NCI-H187 treated with DMSO at 0.1 percent for 48 hours (cell line): ENCODE measurements at regions not wholly inside any gene's neighbourhood (a gene's known extent, or its start where the extent isn't known, plus 50 kb on each side); places are given as distances from the start of the nearest gene placed in this dataset.
A peak's percentile ranks its signal among the peaks of the same experiment; 100 is the strongest.

Experiments used
- DNase-seq: peaks from one replicate; lab custom pipeline; 2025; lab: John Stamatoyannopoulos, UW

DNA sequence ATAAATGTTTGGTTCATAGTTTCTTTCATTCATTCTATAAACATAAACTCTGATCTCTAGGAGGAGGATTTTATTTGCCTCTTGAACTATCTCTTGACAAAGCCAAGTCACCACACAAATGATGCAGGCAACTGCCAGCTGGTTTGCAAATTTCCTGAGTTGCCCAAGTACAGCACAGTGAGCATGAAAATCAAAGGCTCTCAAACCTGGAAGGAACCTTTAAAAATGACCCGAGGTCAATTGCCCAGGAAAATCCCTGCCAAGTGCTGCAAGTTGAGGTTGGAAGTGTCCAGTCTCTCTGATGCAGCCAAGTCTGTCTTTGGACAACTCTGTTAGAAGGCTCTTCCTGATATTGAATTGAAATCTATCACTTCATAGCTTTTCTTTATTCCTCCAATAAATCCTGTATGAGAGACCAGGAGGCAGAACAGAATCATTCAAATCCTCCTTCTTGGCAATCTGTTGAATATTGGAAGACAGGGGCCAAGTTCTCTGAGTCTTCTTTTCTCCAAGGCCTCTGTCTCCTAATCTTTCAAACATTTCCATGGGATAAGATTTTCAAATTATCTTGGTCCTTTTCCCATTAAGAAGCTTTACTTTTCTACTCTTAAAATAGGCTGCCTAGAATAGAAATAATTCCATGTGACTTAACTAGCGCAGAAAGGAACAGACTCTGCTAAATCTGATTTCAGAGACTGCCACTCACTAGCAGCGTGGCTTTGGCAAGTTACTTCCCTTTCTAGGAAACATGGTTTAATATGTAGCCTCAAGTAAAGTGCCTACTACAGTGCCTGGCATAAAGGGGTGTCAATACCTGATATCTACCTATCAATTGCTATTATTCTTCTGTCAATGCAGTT, 159.2 kb downstream of the SNX18 start:
- no peak for DNase-seq

DNA sequence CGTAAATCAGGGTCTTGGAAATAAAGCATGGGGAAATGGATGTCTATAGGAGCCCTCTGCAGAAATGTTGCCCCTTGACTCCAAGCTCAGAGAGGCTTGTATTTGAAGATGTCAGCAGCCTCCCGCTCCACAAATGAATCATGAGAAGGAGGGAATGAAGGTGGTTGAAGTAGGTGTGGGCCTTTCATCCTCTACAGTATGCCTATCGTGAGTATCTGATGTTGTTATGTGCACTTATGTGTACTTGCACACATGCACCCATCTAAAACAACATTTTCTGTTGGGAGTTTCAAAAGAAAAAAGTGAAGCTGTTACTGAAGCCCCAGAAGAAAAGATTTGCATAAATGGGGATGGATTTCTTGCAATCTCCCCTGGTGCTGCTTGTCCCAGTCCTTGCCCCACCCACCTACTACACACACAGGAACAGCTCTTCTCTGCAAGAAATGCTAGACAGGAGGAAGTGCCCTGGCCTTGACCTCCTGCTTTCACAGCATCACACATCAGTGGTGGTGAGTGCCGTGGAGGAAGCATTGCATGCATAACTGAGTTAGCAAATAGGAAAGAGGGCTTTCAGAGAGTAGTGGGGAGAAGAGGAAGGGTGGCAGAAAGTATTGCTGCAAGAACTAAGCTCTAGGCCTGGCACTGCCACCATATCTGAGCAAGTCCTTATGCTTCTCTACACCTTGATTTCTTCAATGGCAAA, 156.1 kb downstream of the SNX18 start:
- no peak for DNase-seq

DNA sequence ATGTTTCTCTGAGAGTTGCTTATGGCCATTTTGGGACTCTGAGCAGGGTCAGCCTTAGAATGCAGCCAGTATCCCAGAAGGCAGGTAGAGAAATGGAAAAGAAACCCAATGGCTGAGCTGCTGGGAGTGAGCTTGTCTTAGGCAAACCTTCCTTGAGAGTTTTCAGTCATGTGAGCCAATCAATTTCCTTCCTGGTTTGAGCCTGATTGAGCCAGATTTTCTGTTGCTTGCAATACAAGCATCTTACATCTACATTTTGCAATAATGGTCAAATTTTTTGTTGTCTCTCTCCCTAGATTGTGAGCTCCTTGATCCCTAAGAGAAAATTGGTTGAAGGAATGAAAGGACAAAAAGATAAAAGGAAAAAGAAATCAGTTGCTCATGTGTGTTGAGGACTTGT, 155.3 kb downstream of the SNX18 start:
- DNase-seq: no peak

DNA sequence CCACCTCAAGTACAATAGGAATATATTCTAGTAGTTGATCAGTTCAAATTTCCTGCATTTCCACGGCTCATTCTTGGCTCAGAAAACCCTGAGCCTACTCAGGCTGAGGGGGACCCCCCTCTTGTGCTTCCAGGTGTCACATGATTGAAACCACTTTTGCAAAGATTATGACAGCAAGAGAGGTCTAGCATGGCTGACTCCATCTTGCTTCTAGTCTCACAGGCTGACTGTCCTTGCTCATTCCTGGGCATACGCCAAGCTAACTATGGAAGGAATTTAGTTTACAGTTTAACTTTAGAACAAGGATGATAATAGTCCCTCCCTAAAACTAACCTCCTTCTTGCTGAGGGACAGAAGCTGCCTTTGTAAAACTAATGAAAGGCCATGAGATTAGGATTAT, 154.1 kb downstream of the SNX18 start:
- DNase-seq: no peak

DNA sequence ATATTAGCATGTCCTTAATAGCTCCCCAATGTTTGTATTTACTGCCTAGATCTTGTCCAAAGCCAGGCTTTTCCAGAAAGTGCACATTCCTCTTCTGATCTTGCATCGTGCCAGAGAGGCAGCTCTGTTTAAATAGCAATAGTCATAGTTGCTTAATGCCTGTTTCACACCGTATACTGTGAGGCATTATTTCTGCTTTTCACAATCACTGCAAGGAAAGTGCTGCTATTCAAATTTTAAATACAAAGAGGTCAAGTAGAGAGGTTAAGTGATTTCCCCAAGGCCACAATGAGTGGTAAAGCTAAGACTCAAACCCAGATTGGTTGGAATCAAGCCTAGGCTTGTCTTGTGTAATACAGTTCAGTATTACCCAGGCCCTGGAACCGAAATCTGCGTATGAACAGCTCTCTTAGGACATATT, 153.6 kb downstream of the SNX18 start:
- DNase-seq: no peak

DNA sequence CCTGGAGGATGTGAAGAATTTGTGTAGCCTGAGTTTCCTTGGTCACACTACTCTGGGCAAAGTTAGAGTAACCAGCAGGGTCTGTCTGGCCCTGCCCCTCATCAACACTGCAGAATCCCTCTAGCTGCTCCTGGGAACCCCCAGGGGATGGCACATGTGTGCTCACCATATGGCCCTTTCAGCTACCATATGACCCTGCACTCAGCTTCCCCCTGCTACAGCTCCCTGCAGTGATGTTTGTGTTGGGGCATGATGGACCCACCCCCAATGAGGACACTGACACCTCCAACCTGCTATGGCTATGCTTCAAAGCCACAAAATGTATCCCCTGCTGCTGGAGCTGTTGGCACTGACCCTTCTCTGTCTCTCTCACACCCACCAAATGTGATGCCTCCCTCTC, 152.7 kb downstream of the SNX18 start:
- no peak for DNase-seq

DNA sequence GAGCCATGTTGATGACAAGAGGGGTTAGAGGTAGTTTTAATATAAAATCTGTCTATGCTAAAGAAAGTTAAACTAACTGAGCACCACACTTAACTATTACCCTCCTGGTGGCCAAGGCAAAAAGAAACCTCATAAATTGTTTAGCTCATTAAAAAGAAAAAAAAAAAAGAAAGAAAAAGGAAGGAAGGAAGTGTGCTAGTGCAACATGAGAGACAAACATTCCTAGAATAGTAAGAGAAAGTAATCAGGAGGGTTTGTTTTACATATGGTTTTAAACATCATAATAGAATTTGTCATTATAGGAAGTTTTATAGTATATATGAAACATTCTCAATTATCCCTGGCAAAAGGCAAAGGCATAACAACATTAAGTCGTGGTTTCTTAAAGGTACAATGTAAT, 152.3 kb downstream of the SNX18 start:
- no peak for DNase-seq

DNA sequence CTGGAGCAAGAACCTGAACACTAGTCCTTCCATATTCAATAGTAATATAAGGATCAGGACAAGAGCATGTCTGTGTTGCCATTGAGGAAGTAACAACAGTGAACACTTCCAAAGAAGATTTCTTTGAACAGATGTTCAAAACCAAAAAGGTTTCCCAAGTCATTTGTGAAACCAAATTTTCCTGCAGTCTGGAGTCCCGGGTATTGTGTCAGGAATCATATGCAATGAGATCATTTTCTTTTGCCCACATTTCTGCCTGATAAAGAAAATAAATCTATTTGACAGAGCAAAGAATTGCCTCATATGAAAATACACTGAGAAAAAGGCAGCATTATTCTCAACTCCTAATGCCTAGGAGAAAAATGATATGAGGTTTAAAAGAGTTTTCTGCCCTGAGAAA, 151.7 kb downstream of the SNX18 start:
- DNase-seq: no peak

DNA sequence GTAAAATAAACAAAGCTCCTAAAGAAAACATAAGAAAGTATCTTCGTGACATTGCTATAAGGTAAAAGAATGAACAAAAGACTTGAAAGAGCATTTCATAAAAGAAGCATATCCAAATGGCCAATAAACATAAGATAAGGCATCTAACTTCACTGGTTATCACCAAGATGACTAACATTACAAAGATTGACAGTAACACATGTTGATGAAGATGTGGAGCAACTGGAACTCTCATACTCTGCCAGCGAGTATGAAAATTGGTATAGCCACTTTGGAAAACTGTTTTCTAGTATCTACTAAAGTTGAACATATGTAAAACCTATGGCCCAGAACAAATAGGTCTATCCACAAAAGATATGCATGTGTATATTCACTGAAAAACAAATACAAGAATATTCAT, 150.5 kb downstream of the SNX18 start:
- DNase-seq: no peak

DNA sequence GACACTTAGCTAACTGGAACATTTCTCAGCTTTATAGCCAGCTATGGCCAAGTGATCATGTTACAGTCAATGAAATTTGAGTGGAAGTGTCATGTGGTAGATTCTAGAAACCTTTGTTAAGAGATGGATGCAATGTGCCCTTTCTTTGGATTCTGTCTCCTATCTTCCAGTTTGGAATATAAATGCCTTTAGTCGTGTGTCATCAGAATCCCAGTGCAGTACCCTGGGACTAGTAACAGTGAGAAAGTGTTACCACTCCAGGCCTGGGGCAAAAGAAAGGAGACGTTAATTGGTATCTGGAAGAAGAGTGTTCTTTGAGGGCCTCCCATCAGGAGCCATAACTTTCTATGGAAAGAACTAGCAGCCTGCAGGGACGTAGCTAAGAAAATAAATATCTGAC, 149.6 kb downstream of the SNX18 start:
- no peak for DNase-seq

DNA sequence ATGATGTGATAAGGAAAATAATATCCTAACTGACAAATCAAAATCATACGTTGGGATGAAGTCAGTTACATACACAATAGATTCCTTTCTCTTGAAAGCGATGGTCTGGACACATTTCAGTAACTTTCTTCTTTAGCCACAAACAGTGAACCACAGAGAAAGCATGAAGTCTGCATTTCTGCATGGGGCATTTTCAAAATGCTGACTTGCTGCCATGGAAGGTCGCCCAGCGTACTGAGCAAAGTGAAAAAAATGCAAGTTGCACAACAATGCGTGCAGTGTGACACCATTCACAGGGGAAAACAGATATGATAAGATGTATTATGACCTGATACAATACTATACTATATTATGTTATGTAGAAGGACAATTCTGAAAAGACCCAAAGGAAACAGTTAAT, 146.3 kb downstream of the SNX18 start:
- DNase-seq: no peak

DNA sequence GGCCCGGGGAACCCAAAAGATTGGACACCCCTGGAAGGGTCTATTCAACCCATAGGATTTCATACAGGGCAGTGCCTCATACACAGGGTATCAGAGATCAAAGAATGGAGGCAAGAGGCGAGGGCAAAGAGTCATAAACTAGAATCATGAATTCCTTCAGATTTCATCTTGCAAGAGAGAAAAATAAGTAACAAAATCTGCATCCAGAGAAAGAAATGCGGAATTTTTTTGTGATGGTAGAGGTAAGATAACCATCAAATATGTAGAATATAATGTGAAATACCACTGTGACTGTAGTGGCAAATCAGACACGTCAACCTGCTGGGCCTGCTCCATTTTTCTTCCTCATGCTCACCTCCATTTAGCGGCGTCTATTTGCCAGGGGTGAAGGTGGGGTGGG, 143.6 kb downstream of the SNX18 start:
- DNase-seq: no peak

DNA sequence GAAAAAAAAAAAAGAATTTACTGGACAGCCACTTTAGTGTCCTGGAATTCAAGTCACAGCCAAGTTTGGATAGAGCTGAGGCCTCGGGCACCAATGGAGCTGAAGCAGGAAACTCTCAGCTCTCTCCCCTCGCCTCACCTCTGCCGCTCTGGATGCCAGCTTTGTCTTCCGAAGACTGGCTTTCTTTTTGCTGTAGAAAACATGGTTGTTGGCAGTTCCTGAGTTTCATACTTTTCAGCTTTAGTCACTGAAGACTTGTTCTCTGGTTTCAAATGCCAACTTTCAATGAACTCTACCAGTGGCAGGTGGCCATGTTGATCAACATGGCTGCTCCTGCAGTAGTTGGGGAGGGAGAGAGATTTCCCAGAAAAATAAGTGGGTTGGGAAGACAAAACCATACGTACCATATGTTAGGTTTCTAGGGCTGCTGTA, 142.2 kb downstream of the SNX18 start:
- DNase-seq: no peak

DNA sequence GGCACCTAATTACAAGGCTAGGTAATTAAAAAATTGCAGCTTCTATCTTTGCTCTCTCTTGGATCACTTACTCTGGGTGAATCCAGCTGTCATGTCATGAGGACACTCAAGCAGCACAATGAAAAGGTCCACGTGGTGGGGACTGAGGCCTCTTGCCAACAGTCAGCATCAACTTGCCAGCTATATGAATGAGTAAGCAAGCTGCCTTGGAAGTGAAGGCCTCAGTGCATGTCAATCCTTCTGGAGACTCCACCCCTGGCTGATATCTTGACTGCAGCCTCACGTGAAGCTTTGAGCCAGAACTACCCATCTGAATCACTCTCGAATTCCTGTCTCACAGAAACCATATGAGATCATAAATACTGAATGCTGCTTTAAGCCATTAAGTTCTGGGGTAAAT, 140.5 kb downstream of the SNX18 start:
- no peak for DNase-seq

DNA sequence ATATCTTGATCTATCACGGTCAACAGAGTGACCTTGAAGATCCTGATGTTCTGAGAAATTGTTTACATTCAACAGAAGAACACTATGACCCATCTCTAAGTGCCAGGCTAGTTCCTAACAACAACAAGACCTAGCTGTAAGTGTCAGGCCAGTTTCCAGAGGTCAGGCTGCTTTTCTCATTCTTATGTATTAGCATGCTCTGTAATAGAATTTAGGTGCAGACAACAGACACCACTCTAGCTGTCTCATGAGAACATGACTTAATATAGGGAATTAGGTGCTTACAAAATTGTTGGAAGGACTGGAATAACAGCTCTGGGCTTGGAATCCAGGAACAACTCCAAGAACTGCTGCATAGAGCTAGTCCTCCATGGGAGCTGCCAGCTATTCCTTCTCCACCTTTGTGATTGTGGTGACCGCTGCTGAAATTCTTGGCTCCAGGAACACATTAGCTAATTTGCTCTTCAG, 138.7 kb downstream of the SNX18 start:
- DNase-seq: no peak

DNA sequence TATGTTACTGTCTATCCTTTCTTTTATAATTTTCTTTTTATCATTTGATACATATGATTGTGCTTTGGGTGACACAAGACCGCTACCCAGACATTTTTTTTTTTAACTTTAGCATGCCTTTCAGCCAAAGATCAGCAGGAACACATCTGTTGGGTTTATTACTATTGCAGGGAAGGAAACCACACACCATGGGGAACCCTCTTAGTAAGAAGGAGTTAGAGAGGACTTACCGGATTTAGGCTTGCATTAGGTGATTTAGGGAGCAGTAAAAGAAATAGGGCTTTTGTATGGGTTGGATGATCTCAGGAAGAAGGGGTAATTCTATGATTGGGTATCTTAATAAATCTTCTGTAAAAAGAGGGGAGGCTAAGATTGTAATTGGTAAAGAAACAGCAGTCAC, 138.2 kb downstream of the SNX18 start:
- DNase-seq: no peak

DNA sequence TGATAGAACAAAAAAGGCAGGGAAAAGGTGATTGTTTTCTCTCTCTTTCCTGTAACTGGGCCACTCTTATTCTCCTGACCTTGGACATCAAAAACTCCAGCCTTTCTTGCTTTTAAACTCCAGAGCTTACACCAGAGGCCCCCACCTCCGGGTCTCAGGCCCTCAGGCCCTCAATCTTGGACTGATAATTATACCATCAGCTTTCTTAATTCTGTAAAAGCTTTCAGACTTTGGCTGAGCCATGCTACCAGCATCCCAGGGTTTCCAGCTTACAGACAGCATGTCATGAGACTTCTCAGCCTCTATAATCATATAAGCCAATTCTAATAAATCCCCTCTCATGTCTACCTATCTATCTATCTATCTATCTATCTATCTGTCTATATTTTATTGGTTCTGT, 137.7 kb downstream of the SNX18 start:
- no peak for DNase-seq

DNA sequence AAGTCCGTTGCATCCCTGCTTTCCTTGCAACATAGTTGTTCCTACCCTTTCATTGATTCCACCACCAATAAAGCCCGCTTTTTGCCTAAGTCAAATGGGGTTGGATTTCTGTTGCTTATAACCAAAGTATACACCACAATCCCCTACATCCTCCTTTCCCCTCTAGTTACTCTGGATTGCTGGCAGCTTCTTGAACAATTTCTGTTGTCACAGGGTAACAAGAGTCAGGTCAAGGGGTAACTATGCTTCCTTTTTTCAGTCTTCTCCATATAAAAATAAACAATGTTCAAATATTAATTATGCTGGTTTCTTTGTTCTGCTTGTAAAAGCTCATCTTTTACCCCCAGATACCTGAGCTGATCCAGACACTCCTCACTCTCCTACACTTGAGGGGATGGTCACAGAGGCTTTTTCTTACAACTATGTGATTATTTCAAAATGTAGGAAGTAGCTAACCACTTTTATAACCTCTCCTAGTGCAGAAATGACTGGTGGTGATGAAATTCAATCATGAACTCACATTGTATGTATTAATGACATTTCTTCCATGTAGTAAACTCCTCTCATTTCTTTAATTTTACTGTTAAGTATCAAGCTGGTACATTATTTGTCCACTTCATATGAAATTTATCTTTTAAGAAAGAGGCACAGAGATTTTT, 136.5 kb downstream of the SNX18 start:
- DNase-seq: no peak

DNA sequence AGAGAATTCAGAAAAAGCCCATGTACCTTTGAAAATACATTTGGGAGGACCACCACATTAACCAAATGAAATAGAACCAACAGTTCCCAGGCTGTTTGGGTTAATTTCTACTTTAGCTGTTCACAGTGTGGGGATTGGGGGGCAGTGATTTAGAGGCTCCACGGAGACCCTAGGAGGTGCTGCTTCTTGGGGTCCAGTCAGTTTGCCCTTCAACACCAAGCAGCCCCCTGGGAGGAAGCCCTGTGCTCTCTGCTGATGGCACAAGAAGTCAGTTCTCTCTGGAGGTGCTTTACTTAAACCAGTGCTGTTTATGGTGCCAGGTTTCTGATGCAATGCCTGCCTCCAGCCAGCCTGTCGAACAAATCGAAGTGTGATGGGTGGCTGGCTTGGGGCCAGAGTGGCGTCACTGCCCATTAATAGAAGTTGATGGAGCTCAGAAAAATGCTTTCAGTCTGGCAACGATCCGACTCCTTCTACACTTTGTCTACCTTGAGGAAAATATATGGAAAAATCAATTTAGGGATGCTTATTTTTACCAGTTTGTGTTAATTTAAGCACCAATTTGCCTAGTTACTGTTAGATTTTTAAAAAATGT, 134.0 kb downstream of the SNX18 start:
- no peak for DNase-seq

DNA sequence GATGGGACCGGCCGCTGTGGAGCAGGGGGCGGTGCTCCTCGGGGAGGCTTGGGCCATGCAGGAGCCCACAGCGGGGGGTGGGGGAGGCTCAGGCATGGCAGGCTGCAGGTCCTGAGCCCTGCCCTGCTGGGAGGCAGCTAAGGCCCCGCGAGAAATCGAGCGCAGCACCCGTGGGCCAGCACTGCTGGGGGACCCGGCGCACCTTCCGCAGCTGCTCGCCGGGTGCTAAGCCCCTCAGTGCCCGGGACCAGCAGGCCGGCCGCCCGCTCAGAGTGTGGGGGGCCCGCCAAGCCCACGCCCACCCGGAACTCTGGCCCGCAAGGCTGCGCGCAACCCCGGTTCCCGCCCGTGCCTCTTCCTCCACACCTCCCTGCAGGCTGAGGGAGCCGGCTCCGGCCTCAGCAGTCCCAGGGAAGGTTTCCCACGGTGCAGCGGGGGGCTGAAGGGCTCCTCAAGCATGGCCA, 131.5 kb downstream of the SNX18 start:
- DNase-seq: no peak

DNA sequence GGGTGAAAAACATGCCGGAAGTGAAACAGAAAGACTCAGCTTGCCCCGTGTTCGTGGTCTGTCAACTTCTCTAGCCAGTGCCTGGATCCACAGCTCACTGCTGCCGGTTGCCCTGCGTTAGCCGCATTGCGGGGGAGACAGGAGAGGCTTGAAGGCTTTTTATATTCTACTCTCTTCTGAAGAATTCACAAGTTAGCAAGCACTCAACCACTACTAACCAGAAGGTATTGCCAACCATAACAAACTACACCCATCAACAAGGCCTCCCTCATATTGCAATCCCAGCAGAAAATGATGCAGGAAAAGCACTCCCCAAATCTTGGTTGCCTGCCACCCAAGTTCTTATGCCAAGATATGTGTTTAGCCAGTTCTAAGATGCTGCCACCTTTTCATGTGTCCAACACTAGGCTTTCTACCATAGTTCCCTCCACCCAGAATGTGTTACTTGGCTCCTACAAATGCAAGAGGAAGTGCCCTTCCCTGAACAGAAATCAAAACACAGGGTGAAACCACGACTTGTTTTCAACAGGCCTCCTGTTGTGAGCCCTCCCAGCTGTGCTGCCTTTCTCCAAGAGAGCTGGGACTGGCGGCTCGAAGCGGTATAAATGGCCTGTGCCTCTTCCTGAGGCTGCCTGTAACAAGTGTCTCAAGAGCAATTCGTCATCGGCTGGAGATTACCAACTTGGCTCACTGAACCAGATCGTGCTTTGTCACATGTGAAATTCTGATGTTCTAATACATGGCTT, 129.0 kb downstream of the SNX18 start:
- peak; percentile 67 for DNase-seq

DNA sequence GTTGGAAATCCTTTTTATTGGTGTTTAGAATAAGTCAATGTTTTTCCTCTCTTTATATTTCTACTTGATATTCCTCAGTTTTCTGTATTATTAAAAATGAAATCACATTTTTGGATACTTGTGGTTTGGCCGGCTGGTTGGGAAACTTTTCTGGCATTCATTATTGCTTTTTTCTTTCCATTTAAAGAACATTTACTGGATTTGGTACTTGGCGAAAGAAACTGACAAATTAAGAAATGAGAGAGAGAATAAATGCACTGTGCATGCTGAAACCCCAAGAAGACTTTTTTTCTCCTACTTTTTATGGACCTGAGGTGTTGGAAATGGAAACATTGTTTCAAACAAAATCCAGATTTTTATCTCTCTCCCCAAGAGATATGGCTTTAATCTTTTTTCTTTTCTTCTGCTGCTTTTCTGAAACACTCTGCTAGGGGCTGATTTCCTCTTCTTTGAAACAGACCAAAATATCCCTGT, 128.4 kb downstream of the SNX18 start:
- DNase-seq: no peak
